ENCODE measurements at regions not wholly inside any gene's neighbourhood (a gene's known extent, or its start where the extent isn't known, plus 50 kb on each side); places are given as distances from the start of the nearest gene placed in this dataset.

GRCh38 chr6:167666571-167667203 is 160.0 kb upstream of the AFDN start:
- DNase-seq = no peak
- 94% methylated on average over 20 of the region's 20 CpGs for WGBS, 2 donors
- no peak overlapping the region for H3K27ac ChIP-seq
- no peaks in the 10 kb centered on the region for H3K9me3 ChIP-seq
- no peaks in the 10 kb centered on the region for H3K36me3 ChIP-seq (ENCODE audit: low read depth, missing control alignments)
- intact Hi-C loops (cut with DNase I; ENCODE audit: low total_unique reads) = no loop called here
- no peak for TF ChIP-seq POLR2A (IDR thresholded peaks at IDR 0.05)
- no peak for TF ChIP-seq CTCF (IDR thresholded peaks at IDR 0.05)
- peaks cover 36% of the 10 kb centered on the region for H3K4me1 ChIP-seq
- no peak overlapping the region for H3K4me3 ChIP-seq
- no peaks in the 10 kb centered on the region for H3K27me3 ChIP-seq

- H3K36me3 ChIP-seq (ENCODE audit: low read depth, missing control alignments) = no peaks in the 10 kb centered on the region
- peaks cover 36% of the 10 kb centered on the region for H3K4me1 ChIP-seq
- H3K27me3 ChIP-seq = no peaks in the 10 kb centered on the region
- no peaks in the 10 kb centered on the region for H3K9me3 ChIP-seq
- no peak overlapping the region for H3K4me3 ChIP-seq
- DNase-seq = no peak
- H3K27ac ChIP-seq = peak overlapping the region; percentile 18 to 70
- intact Hi-C loops (cut with DNase I; ENCODE audit: low total_unique reads) = no loop called here
- no peak for TF ChIP-seq POLR2A (IDR thresholded peaks at IDR 0.05)
- TF ChIP-seq CTCF (IDR thresholded peaks at IDR 0.05) = no peak
- WGBS, 2 donors = 81 to 82% methylated on average over 16 to 23 of the region's 23 CpGs
Observed at GRCh38 chr6:167667204-167668018, 159.3 kb upstream of the AFDN start.

- Histone ChIP-seq H3K27me3 (no peaks in the 10 kb centered on the region), H3K9me3 (no peaks in the 10 kb centered on the region), H3K27ac (peak overlapping the region; percentile 18 to 70), H3K36me3 (ENCODE audit: low read depth, missing control alignments) (no peaks in the 10 kb centered on the region), H3K4me3 (no peak overlapping the region), H3K4me1 (peaks cover 36% of the 10 kb centered on the region)
- peak; percentile 68 for DNase-seq
- 56 to 58% methylated on average over 26 of the region's 26 CpGs for WGBS, 2 donors
- TF ChIP-seq POLR2A (IDR thresholded peaks at IDR 0.05) = no peak
- no peak for TF ChIP-seq CTCF (IDR thresholded peaks at IDR 0.05)
- intact Hi-C loops (cut with DNase I; ENCODE audit: low total_unique reads) = no loop called here
Observed at GRCh38 chr6:167668019-167668753, 158.5 kb upstream of the AFDN start.

DNA sequence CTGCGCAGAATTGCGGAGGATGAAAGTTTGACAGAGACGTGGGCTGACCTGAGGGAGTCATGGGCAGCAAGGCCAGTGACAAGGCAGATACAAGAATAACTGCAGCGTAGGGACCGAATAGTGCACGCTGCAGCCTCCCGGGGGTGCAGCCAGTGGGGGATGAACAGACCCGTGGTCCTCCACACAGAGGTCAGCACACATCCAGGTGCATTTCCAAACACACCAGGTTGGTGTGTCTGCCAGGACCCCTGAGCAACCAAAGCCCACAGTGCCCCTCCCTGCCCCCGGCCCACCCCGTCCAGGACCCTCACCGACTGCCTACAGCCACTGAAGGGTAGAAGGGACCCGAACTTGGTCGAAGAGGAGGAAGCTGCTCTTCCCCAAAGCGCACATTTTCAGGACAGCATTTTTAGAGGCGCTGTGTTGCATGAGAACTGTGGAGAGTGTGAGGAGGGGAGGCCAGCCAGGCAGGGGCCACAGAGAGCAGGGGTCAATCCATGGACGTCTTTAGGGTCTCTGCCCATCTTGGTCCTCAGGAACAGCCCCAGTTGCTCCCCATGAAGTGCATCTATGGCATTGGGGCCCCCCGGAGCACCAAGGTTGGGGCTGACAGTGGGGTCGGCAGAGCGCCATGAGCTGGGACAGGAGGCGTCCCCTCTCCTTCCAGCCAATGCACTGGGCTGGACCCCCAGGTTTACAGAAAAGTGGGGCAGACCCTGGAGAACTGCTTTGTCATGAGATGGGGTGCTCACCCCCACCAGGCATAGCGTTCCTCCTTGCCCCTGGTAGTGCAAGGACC is 157.8 kb upstream of the AFDN start:
- DNase-seq = no peak
- Histone ChIP-seq H3K36me3 (ENCODE audit: low read depth, missing control alignments) (no peaks in the 10 kb centered on the region), H3K27ac (no peak overlapping the region), H3K27me3 (no peaks in the 10 kb centered on the region), H3K4me1 (peaks cover 36% of the 10 kb centered on the region), H3K9me3 (no peaks in the 10 kb centered on the region), H3K4me3 (no peak overlapping the region)
- intact Hi-C loops (cut with DNase I; ENCODE audit: low total_unique reads) = no loop called here
- 78 to 89% methylated on average over 14 to 21 of the region's 21 CpGs for WGBS, 2 donors
- TF ChIP-seq CTCF (IDR thresholded peaks at IDR 0.05) = no peak
